HL-60 (cell line): ENCODE measurements at regions not wholly inside any gene's neighbourhood (a gene's known extent, or its start where the extent isn't known, plus 50 kb on each side); places are given as distances from the start of the nearest gene placed in this dataset.

Experiments used
- DNase-seq, 2 experiments: peaks; one replicate each; pipeline ENCODE4 v3.0.0-alpha.2; 2010 to 2020; ENCODE audit warnings: low read depth in 1 of 2, low spot score in 1 of 2
- H3K27ac ChIP-seq: fragments of 250-450 bp; sonication (Bioruptor Pico); replicated peaks from 2 replicates; pipeline ENCODE4 v1.5.1; 2020; ENCODE audit warnings: mild to moderate bottlenecking, moderate library complexity
- H3K27me3 ChIP-seq: fragments of 250-450 bp; sonication (Bioruptor Pico); 2 replicates; pipeline ENCODE4 v1.5.1; 2021; ENCODE audit warnings: mild to moderate bottlenecking, moderate library complexity; ENCODE audit not compliant: insufficient read depth, poor library complexity, severe bottlenecking
- H3K4me3 ChIP-seq: replicated peaks from 2 replicates; pipeline ENCODE4 v1.5.1; 2011; ENCODE audit warnings: mild to moderate bottlenecking, control low read depth, low read length; ENCODE audit not compliant: insufficient read depth
- CTCF ChIP-seq: IDR thresholded peaks from one replicate; pipeline ENCODE4 v1.5.1; 2011; ENCODE audit warnings: low read length, control low read depth, inconsistent platforms; ENCODE audit not compliant: insufficient read depth
- GABPA ChIP-seq: IDR thresholded peaks from 2 replicates; pipeline ENCODE4 v1.6.1; 2012; ENCODE audit warnings: low read depth
- POLR2AphosphoS5 ChIP-seq: IDR thresholded peaks from 2 replicates; pipeline ENCODE4 v1.6.1; 2012; ENCODE audit warnings: low read depth
- REST ChIP-seq: IDR thresholded peaks from 2 replicates; pipeline ENCODE4 v1.6.1; 2012; ENCODE audit warnings: low read depth; ENCODE audit not compliant: insufficient replicate concordance
- SPI1 ChIP-seq: IDR thresholded peaks from 2 replicates; pipeline ENCODE4 v1.6.1; 2012; ENCODE audit warnings: low read depth, mild to moderate bottlenecking, borderline replicate concordance

GRCh38 chr3:165638034-165638433 is 199.2 kb downstream of the BCHE start:
- H3K27me3 ChIP-seq, result no peaks in the 10 kb centered on the region
- TF ChIP-seq GABPA (no peak), POLR2AphosphoS5 (no peak), SPI1 (no peak), CTCF (no peak), REST (no peak)
- H3K27ac ChIP-seq, result no peak overlapping the region
- no peak for DNase-seq
- no peak overlapping the region for H3K4me3 ChIP-seq

GRCh38 chr3:165636684-165637015 is 200.6 kb downstream of the BCHE start:
- TF ChIP-seq SPI1 (no peak), POLR2AphosphoS5 (no peak), REST (no peak), GABPA (no peak), CTCF (no peak)
- Histone ChIP-seq H3K4me3 (no peak overlapping the region), H3K27me3 (no peaks in the 10 kb centered on the region), H3K27ac (no peak overlapping the region)
- no peak for DNase-seq

- no peaks in the 10 kb centered on the region for H3K27me3 ChIP-seq
- TF ChIP-seq SPI1, result no peak
- no peak for DNase-seq
These were observed 201.2 kb downstream of the BCHE start for GRCh38 chr3:165635791-165636683.

GRCh38 chr3:165624761-165625160 is 212.5 kb downstream of the BCHE start:
- no peaks in the 10 kb centered on the region for H3K27me3 ChIP-seq
- TF ChIP-seq GABPA, result no peak
- TF ChIP-seq CTCF, result peak; percentile 12
- no peak overlapping the region for H3K27ac ChIP-seq
- H3K4me3 ChIP-seq, result no peak overlapping the region
- no peak for DNase-seq

More at GRCh38 chr3:165635791-165636683, 201.2 kb downstream of the BCHE start:
- no peak overlapping the region for H3K4me3 ChIP-seq
- no peak overlapping the region for H3K27ac ChIP-seq
